GM18867 (cell line): ENCODE measurements at regions not wholly inside any gene's neighbourhood (a gene's known extent, or its start where the extent isn't known, plus 50 kb on each side); places are given as distances from the start of the nearest gene placed in this dataset.
"Not testable (repeated sequence)": the region's sequence is repeated elsewhere in the genome, so short reads cannot be mapped to it uniquely, and the experiment has no call there.

Experiments used
- ATAC-seq: cut with Tn5 transposase; IDR thresholded peaks from one replicate; pipeline ENCODE4 v1.9.1; 2021; ENCODE audit warnings: mild to moderate bottlenecking, moderate library complexity; ENCODE audit not compliant: unreplicated experiment

- no peak for ATAC-seq
Observed at GRCh38 chr22:22061085-22062077, 78.8 kb upstream of the TOP3B start.

- no peak for ATAC-seq
Observed at GRCh38 chr22:22060200-22061084, 77.9 kb upstream of the TOP3B start.

- ATAC-seq = no peak
Observed at GRCh38 chr22:22059291-22060002, 76.9 kb upstream of the TOP3B start.

- ATAC-seq = no peak
Observed at GRCh38 chr22:22058633-22059290, 76.2 kb upstream of the TOP3B start.

- ATAC-seq = no peak
Observed at GRCh38 chr22:22057617-22058378, 75.2 kb upstream of the TOP3B start.

GRCh38 chr22:22056809-22057594 lies 74.4 kb upstream of the TOP3B start:
- ATAC-seq = not testable (repeated sequence)

GRCh38 chr22:22052548-22053139 lies 70.1 kb upstream of the TOP3B start:
- not testable (repeated sequence) for ATAC-seq

- not testable (repeated sequence) for ATAC-seq
Observed at GRCh38 chr22:22051032-22051431, 68.4 kb upstream of the TOP3B start.

GRCh38 chr22:22050141-22050775 lies 67.7 kb upstream of the TOP3B start:
- ATAC-seq = no peak

GRCh38 chr22:22049684-22050083 lies 67.1 kb upstream of the TOP3B start:
- ATAC-seq = no peak

GRCh38 chr22:22048981-22049531 lies 66.5 kb upstream of the TOP3B start:
- ATAC-seq = no peak

- ATAC-seq = no peak
Observed at GRCh38 chr22:22048318-22048942, 65.8 kb upstream of the TOP3B start.

- ATAC-seq = no peak
Observed at GRCh38 chr22:22047776-22048175, 65.2 kb upstream of the TOP3B start.

- no peak for ATAC-seq
Observed at GRCh38 chr22:22047266-22047665, 64.7 kb upstream of the TOP3B start.

GRCh38 chr22:22046370-22046769 lies 63.8 kb upstream of the TOP3B start:
- ATAC-seq = no peak

GRCh38 chr22:22045571-22046335 lies 63.2 kb upstream of the TOP3B start:
- ATAC-seq = no peak
